Ishikawa (cell line): ENCODE measurements at regions not wholly inside any gene's neighbourhood (a gene's known extent, or its start where the extent isn't known, plus 50 kb on each side); places are given as distances from the start of the nearest gene placed in this dataset.

Source experiments
- CEBPB ChIP-seq: IDR thresholded peaks from 2 replicates; pipeline ENCODE4 v1.6.1; 2012
- CREB1 ChIP-seq: IDR thresholded peaks from 2 replicates; pipeline ENCODE4 v1.6.1; 2012; ENCODE audit warnings: low read depth
- EGR1 ChIP-seq: IDR thresholded peaks from 2 replicates; pipeline ENCODE4 v1.6.1; 2012
- EP300 ChIP-seq: IDR thresholded peaks from 2 replicates; pipeline ENCODE4 v1.6.1; 2012; ENCODE audit warnings: borderline replicate concordance
- FOXM1 ChIP-seq: IDR thresholded peaks from 2 replicates; pipeline ENCODE4 v1.6.1; 2012; ENCODE audit warnings: low read depth, borderline replicate concordance
- MAX ChIP-seq: IDR thresholded peaks from 2 replicates; pipeline ENCODE4 v1.6.1; 2012
- NFIC ChIP-seq: IDR thresholded peaks from 2 replicates; pipeline ENCODE4 v1.6.1; 2012
- RAD21 ChIP-seq: IDR thresholded peaks from 2 replicates; pipeline ENCODE4 v1.6.1; 2012; ENCODE audit warnings: low read depth
- REST ChIP-seq: IDR thresholded peaks from 2 replicates; pipeline ENCODE4 v1.6.1; 2012; ENCODE audit warnings: low read depth, mild to moderate bottlenecking
- TAF1 ChIP-seq: IDR thresholded peaks from 2 replicates; pipeline ENCODE4 v1.6.1; 2012; ENCODE audit warnings: low read depth, mild to moderate bottlenecking
- TCF12 ChIP-seq: IDR thresholded peaks from 2 replicates; pipeline ENCODE4 v1.6.1; 2012; ENCODE audit warnings: low read depth
- TEAD4 ChIP-seq: IDR thresholded peaks from 2 replicates; pipeline ENCODE4 v1.6.1; 2012
- USF1 ChIP-seq: IDR thresholded peaks from 2 replicates; pipeline ENCODE4 v1.6.1; 2012
- YY1 ChIP-seq: IDR thresholded peaks from 2 replicates; pipeline ENCODE4 v1.6.1; 2012; ENCODE audit warnings: low read depth
- ZBTB7A ChIP-seq: IDR thresholded peaks from 2 replicates; pipeline ENCODE4 v1.6.1; 2012; ENCODE audit warnings: low read depth

GRCh38 chr19:30111021-30111855, 169.2 kb downstream of the URI1 start:
- no peak for TF ChIP-seq YY1
- no peak for TF ChIP-seq RAD21
- TF ChIP-seq FOXM1 = no peak
- TF ChIP-seq TCF12 = no peak
- TF ChIP-seq CEBPB = no peak
- TF ChIP-seq EGR1 = no peak
- no peak for TF ChIP-seq ZBTB7A
- no peak for TF ChIP-seq MAX
- no peak for TF ChIP-seq EP300
- TF ChIP-seq TEAD4 = no peak
- TF ChIP-seq REST = no peak
- TF ChIP-seq USF1 = no peak
- no peak for TF ChIP-seq TAF1
- TF ChIP-seq CREB1 = no peak
- TF ChIP-seq NFIC = no peak

- TF ChIP-seq REST (peak; percentile 26; the same call in 1 of the 2 replicates), MAX (no peak), TAF1 (no peak)
Measured at GRCh38 chr19:30112171-30112570, 170.1 kb downstream of the URI1 start.

GRCh38 chr19:30112666-30113065, 170.6 kb downstream of the URI1 start:
- no peak for TF ChIP-seq REST
- TF ChIP-seq MAX = no peak
- no peak for TF ChIP-seq EGR1
- TF ChIP-seq EP300 = no peak
- no peak for TF ChIP-seq TEAD4
- no peak for TF ChIP-seq USF1
- TF ChIP-seq ZBTB7A = no peak
- TF ChIP-seq FOXM1 = no peak
- TF ChIP-seq RAD21 = no peak
- no peak for TF ChIP-seq CEBPB
- TF ChIP-seq TAF1 = no peak
- TF ChIP-seq CREB1 = no peak
- TF ChIP-seq YY1 = no peak
- no peak for TF ChIP-seq NFIC
- TF ChIP-seq TCF12 = no peak

- TF ChIP-seq ZBTB7A (no peak), CEBPB (no peak), CREB1 (no peak), FOXM1 (no peak), USF1 (no peak), EGR1 (no peak), RAD21 (no peak), TEAD4 (no peak), NFIC (no peak)
Measured at GRCh38 chr19:30113186-30113585, 171.1 kb downstream of the URI1 start.
